SK-N-SH treated with all-trans-retinoic acid at 6 μM for 48 hours (cell line): ENCODE measurements at regions not wholly inside any gene's neighbourhood (a gene's known extent, or its start where the extent isn't known, plus 50 kb on each side); places are given as distances from the start of the nearest gene placed in this dataset.

Experiments
- ATAC-seq: fragments of 200-7000 bp; cut with Tn5 transposase; 3 replicates; pipeline ENCODE4 v1.9.1; 2020; ENCODE audit warnings: mild to moderate bottlenecking, moderate library complexity
- ARNTL ChIP-seq: fragments of 450-650 bp; formaldehyde crosslinking; IDR thresholded peaks from 2 replicates; pipeline ENCODE4 v1.5.0; 2020; ENCODE audit warnings: low read depth, mild to moderate bottlenecking, moderate library complexity, borderline replicate concordance
- BACH2 ChIP-seq: fragments of 250-450 bp; sonication (Bioruptor Pico); IDR thresholded peaks from 2 replicates; pipeline ENCODE4 v1.9.0; 2021; ENCODE audit warnings: mild to moderate bottlenecking, borderline replicate concordance
- CSRNP3 ChIP-seq: fragments of 250-450 bp; sonication (Bioruptor Pico); IDR thresholded peaks from 2 replicates; pipeline ENCODE4 v1.5.1; 2021; ENCODE audit warnings: mild to moderate bottlenecking, moderate library complexity
- ESRRG ChIP-seq: fragments of 250-450 bp; sonication (Bioruptor Pico); IDR thresholded peaks from 2 replicates; pipeline ENCODE4 v1.6.1; 2021; ENCODE audit warnings: mild to moderate bottlenecking
- GLIS3 ChIP-seq: fragments of 250-450 bp; sonication (Bioruptor Pico); IDR thresholded peaks from 2 replicates; pipeline ENCODE4 v1.5.0; 2020; ENCODE audit warnings: mild to moderate bottlenecking, moderate library complexity
- OSR1 ChIP-seq: fragments of 250-450 bp; sonication (Bioruptor Pico); IDR thresholded peaks from 2 replicates; pipeline ENCODE4 v1.8.0; 2022; ENCODE audit warnings: moderate library complexity, mild to moderate bottlenecking, inconsistent platforms
- PPARA ChIP-seq: fragments of 250-450 bp; sonication (Bioruptor Pico); IDR thresholded peaks from 2 replicates; pipeline ENCODE4 v1.5.0; 2020; ENCODE audit warnings: mild to moderate bottlenecking, borderline replicate concordance
- RARB ChIP-seq: fragments of 250-450 bp; sonication (Bioruptor Pico); IDR thresholded peaks from 2 replicates; pipeline ENCODE4 v1.8.0; 2021; ENCODE audit warnings: mild to moderate bottlenecking, moderate library complexity
- SNAI2 ChIP-seq: fragments of 250-450 bp; sonication (Bioruptor Pico); IDR thresholded peaks from 2 replicates; pipeline ENCODE4 v1.5.0; 2020; ENCODE audit warnings: mild to moderate bottlenecking, moderate library complexity
- TCF4 ChIP-seq: fragments of 250-450 bp; sonication (Bioruptor Pico); IDR thresholded peaks from 2 replicates; pipeline ENCODE4 v1.8.0; 2021; ENCODE audit warnings: mild to moderate bottlenecking, moderate library complexity, borderline replicate concordance
- ZC3H10 ChIP-seq: fragments of 250-450 bp; sonication (Bioruptor Pico); IDR thresholded peaks from 2 replicates; pipeline ENCODE4 v1.5.1; 2021; ENCODE audit warnings: mild to moderate bottlenecking, moderate library complexity
- ZFP3 ChIP-seq: fragments of 250-450 bp; sonication (Bioruptor Pico); IDR thresholded peaks from 2 replicates; pipeline ENCODE4 v1.5.0; 2020; ENCODE audit warnings: mild to moderate bottlenecking, moderate library complexity
- ZFP30 ChIP-seq: fragments of 450-650 bp; formaldehyde crosslinking; IDR thresholded peaks from 2 replicates; pipeline ENCODE4 v1.5.0; 2022; ENCODE audit warnings: mild to moderate bottlenecking, moderate library complexity
- ZNF565 ChIP-seq: fragments of 450-650 bp; formaldehyde crosslinking; conservative IDR thresholded peaks from 2 replicates; pipeline ENCODE4 v1.5.0; 2020; ENCODE audit warnings: low read depth, mild to moderate bottlenecking, moderate library complexity
- ZNF70 ChIP-seq: fragments of 450-650 bp; formaldehyde crosslinking; IDR thresholded peaks from 2 replicates; pipeline ENCODE4 v1.5.0; 2020; ENCODE audit warnings: mild to moderate bottlenecking, moderate library complexity
- TF ChIP-seq, protein P1 (sequence below): fragments of 250-450 bp; sonication (Bioruptor Pico); IDR thresholded peaks from 2 replicates; pipeline ENCODE4 v1.5.0; 2020; ENCODE audit warnings: mild to moderate bottlenecking, moderate library complexity
- TF ChIP-seq, protein P2 (sequence below): fragments of 250-450 bp; sonication (Bioruptor Pico); IDR thresholded peaks from 2 replicates; pipeline ENCODE4 v1.8.0; 2020; ENCODE audit warnings: mild to moderate bottlenecking, moderate library complexity, borderline replicate concordance
- TF ChIP-seq, protein P3 (sequence below): fragments of 250-450 bp; sonication (Bioruptor Pico); IDR thresholded peaks from 2 replicates; pipeline ENCODE4 v1.5.1; 2020; ENCODE audit warnings: low read depth, mild to moderate bottlenecking, moderate library complexity

- no peak for ATAC-seq
- TF ChIP-seq ZFP30 (CRISPR knock-in tag) = no peak
These were observed 222.8 kb upstream of the ZRANB2 start for GRCh38 chr1:71303617-71304041.

GRCh38 chr1:71298633-71299032 lies 217.8 kb upstream of the ZRANB2 start:
- ATAC-seq = no peak
- TF ChIP-seq, protein P1, sequence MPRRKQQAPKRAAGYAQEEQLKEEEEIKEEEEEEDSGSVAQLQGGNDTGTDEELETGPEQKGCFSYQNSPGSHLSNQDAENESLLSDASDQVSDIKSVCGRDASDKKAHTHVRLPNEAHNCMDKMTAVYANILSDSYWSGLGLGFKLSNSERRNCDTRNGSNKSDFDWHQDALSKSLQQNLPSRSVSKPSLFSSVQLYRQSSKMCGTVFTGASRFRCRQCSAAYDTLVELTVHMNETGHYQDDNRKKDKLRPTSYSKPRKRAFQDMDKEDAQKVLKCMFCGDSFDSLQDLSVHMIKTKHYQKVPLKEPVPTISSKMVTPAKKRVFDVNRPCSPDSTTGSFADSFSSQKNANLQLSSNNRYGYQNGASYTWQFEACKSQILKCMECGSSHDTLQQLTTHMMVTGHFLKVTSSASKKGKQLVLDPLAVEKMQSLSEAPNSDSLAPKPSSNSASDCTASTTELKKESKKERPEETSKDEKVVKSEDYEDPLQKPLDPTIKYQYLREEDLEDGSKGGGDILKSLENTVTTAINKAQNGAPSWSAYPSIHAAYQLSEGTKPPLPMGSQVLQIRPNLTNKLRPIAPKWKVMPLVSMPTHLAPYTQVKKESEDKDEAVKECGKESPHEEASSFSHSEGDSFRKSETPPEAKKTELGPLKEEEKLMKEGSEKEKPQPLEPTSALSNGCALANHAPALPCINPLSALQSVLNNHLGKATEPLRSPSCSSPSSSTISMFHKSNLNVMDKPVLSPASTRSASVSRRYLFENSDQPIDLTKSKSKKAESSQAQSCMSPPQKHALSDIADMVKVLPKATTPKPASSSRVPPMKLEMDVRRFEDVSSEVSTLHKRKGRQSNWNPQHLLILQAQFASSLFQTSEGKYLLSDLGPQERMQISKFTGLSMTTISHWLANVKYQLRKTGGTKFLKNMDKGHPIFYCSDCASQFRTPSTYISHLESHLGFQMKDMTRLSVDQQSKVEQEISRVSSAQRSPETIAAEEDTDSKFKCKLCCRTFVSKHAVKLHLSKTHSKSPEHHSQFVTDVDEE (CRISPR knock-in tag) = no peak
- TF ChIP-seq PPARA (CRISPR knock-in tag) (no peak), ZNF565 (CRISPR knock-in tag) (no peak), ZNF70 (CRISPR knock-in tag) (no peak)
- TF ChIP-seq, protein P2, sequence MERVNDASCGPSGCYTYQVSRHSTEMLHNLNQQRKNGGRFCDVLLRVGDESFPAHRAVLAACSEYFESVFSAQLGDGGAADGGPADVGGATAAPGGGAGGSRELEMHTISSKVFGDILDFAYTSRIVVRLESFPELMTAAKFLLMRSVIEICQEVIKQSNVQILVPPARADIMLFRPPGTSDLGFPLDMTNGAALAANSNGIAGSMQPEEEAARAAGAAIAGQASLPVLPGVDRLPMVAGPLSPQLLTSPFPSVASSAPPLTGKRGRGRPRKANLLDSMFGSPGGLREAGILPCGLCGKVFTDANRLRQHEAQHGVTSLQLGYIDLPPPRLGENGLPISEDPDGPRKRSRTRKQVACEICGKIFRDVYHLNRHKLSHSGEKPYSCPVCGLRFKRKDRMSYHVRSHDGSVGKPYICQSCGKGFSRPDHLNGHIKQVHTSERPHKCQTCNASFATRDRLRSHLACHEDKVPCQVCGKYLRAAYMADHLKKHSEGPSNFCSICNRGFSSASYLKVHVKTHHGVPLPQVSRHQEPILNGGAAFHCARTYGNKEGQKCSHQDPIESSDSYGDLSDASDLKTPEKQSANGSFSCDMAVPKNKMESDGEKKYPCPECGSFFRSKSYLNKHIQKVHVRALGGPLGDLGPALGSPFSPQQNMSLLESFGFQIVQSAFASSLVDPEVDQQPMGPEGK (CRISPR knock-in tag) = no peak

DNA sequence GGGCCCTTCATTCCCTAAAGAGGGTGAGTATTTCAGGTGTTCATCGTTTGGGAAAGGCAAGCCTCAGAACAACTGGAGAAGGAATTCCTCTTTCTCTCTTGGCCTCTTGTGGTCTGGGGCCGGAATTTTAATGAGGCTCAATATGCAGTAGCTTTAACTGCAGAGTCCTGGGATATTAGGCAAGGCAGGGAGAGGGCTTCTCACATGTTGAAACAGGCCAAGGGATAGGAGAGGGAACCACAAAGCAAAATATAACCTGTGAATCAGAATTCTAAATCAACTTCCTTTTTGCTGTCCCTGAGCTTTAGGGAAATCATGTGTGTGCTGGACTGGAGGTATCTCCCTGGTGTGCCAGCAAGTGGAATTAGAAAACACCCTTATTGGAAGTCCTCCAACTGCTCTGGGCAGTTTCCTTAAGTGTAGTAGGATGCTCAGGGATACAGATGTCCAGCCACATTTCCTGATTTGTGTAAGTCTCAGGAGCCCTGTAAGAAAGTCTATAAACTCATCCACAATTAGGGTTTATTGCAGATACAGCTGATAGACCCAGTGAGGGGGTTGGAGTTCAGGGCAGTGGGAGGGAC lies 215.8 kb upstream of the ZRANB2 start:
- TF ChIP-seq CSRNP3 (CRISPR knock-in tag) (no peak), OSR1 (no peak), SNAI2 (CRISPR knock-in tag) (no peak), RARB (CRISPR knock-in tag) (no peak), ZFP3 (CRISPR knock-in tag) (no peak), ESRRG (CRISPR knock-in tag) (no peak)
- no peak for ATAC-seq

DNA sequence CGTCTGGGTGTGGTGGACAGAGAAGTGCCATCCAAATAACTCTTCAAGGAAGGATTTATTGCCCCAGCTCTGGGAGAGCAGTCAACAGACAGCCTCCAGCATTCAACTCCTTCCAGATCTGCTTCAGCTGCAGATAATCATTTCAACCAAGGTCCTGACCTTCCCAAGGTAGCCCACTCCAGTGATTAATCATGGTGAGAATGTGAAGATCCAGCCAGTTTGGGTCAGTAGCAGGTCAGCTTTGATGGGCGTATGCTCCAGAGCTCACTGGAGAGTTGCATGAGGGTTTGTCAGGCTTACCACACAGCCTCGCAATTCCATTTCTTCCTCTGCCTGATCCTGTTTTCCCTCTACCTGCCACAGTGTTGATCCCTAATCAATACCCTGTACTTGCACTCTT lies 214.5 kb upstream of the ZRANB2 start:
- ATAC-seq = no peak
- TF ChIP-seq, protein P3, sequence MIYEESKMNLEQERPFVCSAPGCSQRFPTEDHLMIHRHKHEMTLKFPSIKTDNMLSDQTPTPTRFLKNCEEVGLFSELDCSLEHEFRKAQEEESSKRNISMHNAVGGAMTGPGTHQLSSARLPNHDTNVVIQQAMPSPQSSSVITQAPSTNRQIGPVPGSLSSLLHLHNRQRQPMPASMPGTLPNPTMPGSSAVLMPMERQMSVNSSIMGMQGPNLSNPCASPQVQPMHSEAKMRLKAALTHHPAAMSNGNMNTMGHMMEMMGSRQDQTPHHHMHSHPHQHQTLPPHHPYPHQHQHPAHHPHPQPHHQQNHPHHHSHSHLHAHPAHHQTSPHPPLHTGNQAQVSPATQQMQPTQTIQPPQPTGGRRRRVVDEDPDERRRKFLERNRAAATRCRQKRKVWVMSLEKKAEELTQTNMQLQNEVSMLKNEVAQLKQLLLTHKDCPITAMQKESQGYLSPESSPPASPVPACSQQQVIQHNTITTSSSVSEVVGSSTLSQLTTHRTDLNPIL (CRISPR knock-in tag) = no peak
- TF ChIP-seq BACH2 (CRISPR knock-in tag) (no peak), CSRNP3 (CRISPR knock-in tag) (no peak), SNAI2 (CRISPR knock-in tag) (no peak), TCF4 (CRISPR knock-in tag) (no peak), RARB (CRISPR knock-in tag) (no peak), ZC3H10 (CRISPR knock-in tag) (no peak), ARNTL (CRISPR knock-in tag) (no peak), ZNF565 (CRISPR knock-in tag) (no peak), GLIS3 (CRISPR knock-in tag) (no peak), ZNF70 (CRISPR knock-in tag) (no peak)
- TF ChIP-seq, protein P2 (CRISPR knock-in tag) = no peak
